ENCODE measurements at regions not wholly inside any gene's neighbourhood (a gene's known extent, or its start where the extent isn't known, plus 50 kb on each side); places are given as distances from the start of the nearest gene placed in this dataset.

DNA sequence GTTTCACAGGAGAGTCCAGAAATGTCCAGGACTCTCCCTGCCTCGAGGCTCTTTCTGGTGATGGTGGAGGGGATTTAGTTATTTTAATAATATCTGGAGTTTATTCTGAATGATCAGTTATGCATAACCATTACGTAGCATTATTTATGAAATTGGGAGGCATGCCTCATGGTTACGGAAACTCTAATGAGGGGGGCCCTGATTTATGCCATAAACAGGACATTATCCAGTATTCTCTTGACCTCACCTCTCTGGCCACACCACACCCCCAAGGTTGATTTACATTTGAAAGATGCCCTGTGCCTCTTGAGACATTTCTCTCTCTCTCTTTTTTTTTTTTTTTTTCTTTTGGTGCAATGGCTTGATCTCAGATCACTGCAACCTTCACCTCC, 268.8 kb downstream of the TFAP2C start:
- no peak for TF ChIP-seq HDGF (IDR thresholded peaks at IDR 0.05; ENCODE audit: borderline replicate concordance)
- no peak for TF ChIP-seq ELF4 (IDR thresholded peaks at IDR 0.05)
- TF ChIP-seq NFRKB (IDR thresholded peaks at IDR 0.05): no peak
- no peak for TF ChIP-seq SP1 (IDR thresholded peaks at IDR 0.05)
- no peak for TF ChIP-seq L3MBTL2 (conservative IDR thresholded peaks at IDR 0.05)
- TF ChIP-seq TARDBP (IDR thresholded peaks at IDR 0.05): no peak
- TF ChIP-seq ZNF384 (IDR thresholded peaks at IDR 0.05): no peak
- TF ChIP-seq BHLHE40 (IDR thresholded peaks at IDR 0.05; ENCODE audit: borderline replicate concordance): no peak
- TF ChIP-seq SUZ12 (IDR thresholded peaks at IDR 0.05): no peak
- no peak for TF ChIP-seq FOXA1 (IDR thresholded peaks at IDR 0.05)
- TF ChIP-seq FOXM1 (IDR thresholded peaks at IDR 0.05; ENCODE audit: borderline replicate concordance): no peak
- no peak for TF ChIP-seq FOXK2 (IDR thresholded peaks at IDR 0.05)

Data from HEK293T (cell line).